Uterus (tissue), 3 donors: ENCODE measurements at regions not wholly inside any gene's neighbourhood (a gene's known extent, or its start where the extent isn't known, plus 50 kb on each side); places are given as distances from the start of the nearest gene placed in this dataset.

Source experiments
- DNase-seq, 2 donors: peaks; one replicate each; pipeline ENCODE4 v3.0.0-alpha.2; 2019 to 2020
- H3K27ac ChIP-seq, 2 donors: fragments of 200-600 bp; sonication (generic); 1 replicate in 1 of 2; 2 replicates in 1 of 2; pipeline ENCODE4 v1.5.1; 2016 to 2018
- H3K27me3 ChIP-seq, 2 donors: fragments of 200-600 bp; sonication (generic); one replicate each; pipeline ENCODE4 v1.5.1; 2018 to 2019; ENCODE audit warnings: control low read depth in 1 of 2
- H3K36me3 ChIP-seq, 2 donors: fragments of 200-600 bp; sonication (generic); one replicate each; pipeline ENCODE4 v1.5.1; 2019; ENCODE audit warnings: control low read depth in 1 of 2
- H3K4me1 ChIP-seq, 2 donors: fragments of 200-600 bp; sonication (generic); one replicate each; pipeline ENCODE4 v1.5.1; 2018 to 2019; ENCODE audit warnings: control low read depth in 1 of 2
- H3K4me3 ChIP-seq, 2 donors: fragments of 200-600 bp; sonication (generic); 1 replicate in 1 of 2; 2 replicates in 1 of 2; pipeline ENCODE4 v1.5.1; 2018 to 2019; ENCODE audit warnings: mild to moderate bottlenecking in 1 of 2
- H3K9me3 ChIP-seq, 2 donors: fragments of 200-600 bp; sonication (generic); one replicate each; pipeline ENCODE4 v1.5.1; 2019; ENCODE audit warnings: control low read depth in 1 of 2
- CTCF ChIP-seq, 4 experiments: fragments of 200-600 bp in 2 of 4; fragments of 450-650 bp in 2 of 4; sonication (generic) in 2 of 4; IDR thresholded peaks; one replicate each; pipeline ENCODE4 v1.5.1; 2016 to 2019; ENCODE audit warnings: antibody characterized with exemption in 4 of 4, mild to moderate bottlenecking in 2 of 4, moderate library complexity in 1 of 4
- POLR2A ChIP-seq, 2 donors: fragments of 450-650 bp; IDR thresholded peaks; one replicate each; pipeline ENCODE4 v1.6.1; 2016; ENCODE audit warnings: antibody characterized with exemption in 2 of 2, mild to moderate bottlenecking in 1 of 2, moderate library complexity in 1 of 2
- intact Hi-C: fragments of 100-400 bp; cut with DNase I; formaldehyde crosslinking; loops from one replicate; pipeline ENCODE4 v1.15.1; 2023; ENCODE audit warnings: low total_unique reads
- donor health status: DM: yes; HTN: yes; CAD: no.

- TF ChIP-seq CTCF (IDR thresholded peaks at IDR 0.05) (no peak), POLR2A (IDR thresholded peaks at IDR 0.05) (no peak)
These were observed 116.6 kb upstream of the TSC22D2 start for GRCh38 chr3:150291515-150291914.

GRCh38 chr3:150286390-150287147 lies 121.5 kb upstream of the TSC22D2 start:
- H3K27me3 ChIP-seq: no peaks in the 10 kb centered on the region
- TF ChIP-seq POLR2A (IDR thresholded peaks at IDR 0.05) (no peak), CTCF (IDR thresholded peaks at IDR 0.05) (peak in 3 of 4 experiments; percentile 55 to 64 (median 57))
- no peaks in the 10 kb centered on the region for H3K9me3 ChIP-seq
- no peak for DNase-seq
- H3K4me3 ChIP-seq: no peak overlapping the region
- intact Hi-C loops: loop anchor here (5.0 kb wide), 1 partner anchor 211 kb away; no protein-coding TSS in a partner anchor
- no peaks in the 10 kb centered on the region for H3K36me3 ChIP-seq
- H3K27ac ChIP-seq: no peak overlapping the region
- no peaks in the 10 kb centered on the region for H3K4me1 ChIP-seq

More at GRCh38 chr3:150291515-150291914, 116.6 kb upstream of the TSC22D2 start:
- intact Hi-C loops: no loop called here
- no peaks in the 10 kb centered on the region for H3K27me3 ChIP-seq
- no peaks in the 10 kb centered on the region for H3K4me1 ChIP-seq
- H3K9me3 ChIP-seq: no peaks in the 10 kb centered on the region
- no peak for DNase-seq
- no peak overlapping the region for H3K27ac ChIP-seq
- H3K4me3 ChIP-seq: no peak overlapping the region
- H3K36me3 ChIP-seq: no peaks in the 10 kb centered on the region

GRCh38 chr3:150285601-150286000 lies 122.5 kb upstream of the TSC22D2 start:
- H3K27me3 ChIP-seq: no peaks in the 10 kb centered on the region
- TF ChIP-seq CTCF (IDR thresholded peaks at IDR 0.05) (no peak), POLR2A (IDR thresholded peaks at IDR 0.05) (no peak)
- H3K36me3 ChIP-seq: no peaks in the 10 kb centered on the region
- H3K27ac ChIP-seq: no peak overlapping the region
- H3K9me3 ChIP-seq: no peaks in the 10 kb centered on the region
- no peak for DNase-seq
- intact Hi-C loops: loop anchor here (5.0 kb wide), 1 partner anchor 212 kb away; no protein-coding TSS in a partner anchor
- no peaks in the 10 kb centered on the region for H3K4me1 ChIP-seq
- no peak overlapping the region for H3K4me3 ChIP-seq

GRCh38 chr3:150278843-150279381 lies 129.2 kb upstream of the TSC22D2 start:
- Histone ChIP-seq H3K4me1 (no peaks in the 10 kb centered on the region), H3K9me3 (no peaks in the 10 kb centered on the region), H3K27me3 (no peaks in the 10 kb centered on the region), H3K4me3 (no peak overlapping the region), H3K27ac (no peak overlapping the region), H3K36me3 (no peaks in the 10 kb centered on the region)
- no peak for TF ChIP-seq CTCF (IDR thresholded peaks at IDR 0.05)
- TF ChIP-seq POLR2A (IDR thresholded peaks at IDR 0.05): no peak
- no peak for DNase-seq
- intact Hi-C loops: no loop called here

- Histone ChIP-seq H3K9me3 (no peaks in the 10 kb centered on the region), H3K4me3 (no peak overlapping the region), H3K4me1 (no peaks in the 10 kb centered on the region), H3K27me3 (no peaks in the 10 kb centered on the region), H3K36me3 (no peaks in the 10 kb centered on the region), H3K27ac (no peak overlapping the region)
- no peak for DNase-seq
- TF ChIP-seq CTCF (IDR thresholded peaks at IDR 0.05) (no peak), POLR2A (IDR thresholded peaks at IDR 0.05) (no peak)
- intact Hi-C loops: no loop called here
These were observed 129.9 kb upstream of the TSC22D2 start for GRCh38 chr3:150278195-150278594.
